HepG2 (cell line): ENCODE measurements at regions not wholly inside any gene's neighbourhood (a gene's known extent, or its start where the extent isn't known, plus 50 kb on each side); places are given as distances from the start of the nearest gene placed in this dataset.

ENCODE experiments used
- ATAC-seq: fragments of 200-7000 bp; cut with Tn5 transposase; 3 replicates; pipeline ENCODE4 v1.9.1; 2020; ENCODE audit warnings: mild to moderate bottlenecking, moderate library complexity
- BruUV-seq: library from RNA; stranded (reverse); fragments of 400-500 nt; replicated peaks from 2 replicates; lab custom pipeline; 2021; lab: Mats Ljungman, UMichigan
- CTCF ChIA-PET: fragments of 300-600 bp; formaldehyde crosslinking; extraction: SDS; loops from one replicate; lab custom pipeline; 2021; ENCODE audit warnings: low total read pairs, inconsistent platforms, low intra/inter-chr PET ratio; lab: Yijun Ruan, JAX
- POLR2A ChIA-PET: fragments of 350-600 bp; sonication (Branson Sonifier 250); formaldehyde crosslinking; loops from one replicate; lab custom pipeline; 2020; ENCODE audit warnings: antibody characterized with exemption, inconsistent platforms; lab: Yijun Ruan, JAX
- DNase-seq: peaks from one replicate; pipeline ENCODE4 v3.0.0-alpha.2; 2015; ENCODE audit warnings: low spot score
- FAIRE-seq: peaks from 3 replicates; lab custom pipeline; 2011; peaks lifted over from hg19 to GRCh38; lab: Jason Lieb, UNC
- H2AFZ ChIP-seq: one replicate; pipeline ENCODE4 v1.6.1; 2011; ENCODE audit warnings: low read length, inconsistent platforms
- H3K27ac ChIP-seq: fragments of 300-600 bp; 3 replicates; pipeline ENCODE4 v1.8.0; 2011; ENCODE audit warnings: mixed run types, mild to moderate bottlenecking, mixed read lengths, low read length, inconsistent platforms; ENCODE audit not compliant: insufficient read depth; ENCODE audit errors: extremely low read length
- H3K27me3 ChIP-seq, 2 experiments: fragments of 200-600 bp in 1 of 2; 2 replicates in 1 of 2; 3 replicates in 1 of 2; pipeline versions ENCODE4 v1.6.0 to v1.8.0; 2011; ENCODE audit warnings: low read length in 2 of 2, mild to moderate bottlenecking in 2 of 2, moderate library complexity in 2 of 2, inconsistent platforms in 1 of 2; ENCODE audit not compliant: insufficient read depth in 2 of 2, control insufficient read depth in 1 of 2
- H3K36me3 ChIP-seq, 2 experiments: fragments of 200-600 bp in 1 of 2; replicated peaks in 1 of 2; 2 replicates in 1 of 2; 3 replicates in 1 of 2; pipeline versions ENCODE4 v1.5.1 to v1.8.0; 2011; ENCODE audit warnings: low read length in 2 of 2, inconsistent platforms in 1 of 2; ENCODE audit not compliant: insufficient read depth in 2 of 2, control insufficient read depth in 1 of 2
- H3K4me1 ChIP-seq: 2 replicates; pipeline ENCODE4 v1.5.1; 2012; ENCODE audit warnings: low read length, inconsistent platforms; ENCODE audit not compliant: insufficient read depth
- H3K4me2 ChIP-seq: 2 replicates; pipeline ENCODE4 v1.6.0; 2011; ENCODE audit warnings: low read depth, low read length, inconsistent platforms
- H3K4me3 ChIP-seq, 3 experiments: fragments of 200-600 bp in 1 of 3; sonication (generic), shearing (Covaris generic) in 1 of 3; replicated peaks in 1 of 3; 2 replicates each; pipeline ENCODE4 v1.5.1; 2011 to 2016; ENCODE audit warnings: low read length in 3 of 3, inconsistent platforms in 2 of 3, low read depth in 2 of 3, mild to moderate bottlenecking in 2 of 3, control low read depth in 1 of 3, mixed read lengths in 1 of 3; ENCODE audit not compliant: insufficient read depth in 1 of 3
- H3K79me2 ChIP-seq: one replicate; pipeline ENCODE4 v1.6.1; 2011; ENCODE audit warnings: low read length, inconsistent platforms; ENCODE audit not compliant: insufficient read depth
- H3K9ac ChIP-seq: 2 replicates; pipeline ENCODE4 v1.6.0; 2011; ENCODE audit warnings: mild to moderate bottlenecking, low read depth, low read length, inconsistent platforms; ENCODE audit not compliant: insufficient read depth
- H3K9me3 ChIP-seq: 2 replicates; pipeline ENCODE4 v1.5.1; 2012; ENCODE audit warnings: mild to moderate bottlenecking, low read length
- H4K20me1 ChIP-seq: 2 replicates; pipeline ENCODE4 v1.6.0; 2011; ENCODE audit warnings: inconsistent platforms, mild to moderate bottlenecking, low read length, moderate library complexity; ENCODE audit not compliant: insufficient read depth
- DMTF1 ChIP-seq: sonication (generic); formaldehyde crosslinking; IDR thresholded peaks from 2 replicates; pipeline ENCODE4 v1.4.0; 2020; ENCODE audit warnings: mild to moderate bottlenecking, missing genetic modification reagents
- IKZF4 ChIP-seq: sonication (generic); formaldehyde crosslinking; IDR thresholded peaks from 2 replicates; pipeline ENCODE4 v1.5.1; 2020; ENCODE audit warnings: borderline replicate concordance, mild to moderate bottlenecking, low read depth, missing genetic modification reagents; ENCODE audit errors: not compliant biosample characterization
- KLF12 ChIP-seq: sonication (generic); formaldehyde crosslinking; IDR thresholded peaks from 2 replicates; pipeline ENCODE4 v1.4.0; 2020; ENCODE audit warnings: missing genetic modification reagents, borderline replicate concordance
- TIGD3 ChIP-seq: sonication (generic); formaldehyde crosslinking; IDR thresholded peaks from 2 replicates; pipeline ENCODE4 v1.5.1; 2020; ENCODE audit warnings: mild to moderate bottlenecking, missing genetic modification reagents, borderline replicate concordance
- ZNF136 ChIP-seq: sonication (generic); formaldehyde crosslinking; IDR thresholded peaks from 2 replicates; pipeline ENCODE4 v1.8.1; 2022; ENCODE audit warnings: low read depth, mild to moderate bottlenecking, moderate library complexity, missing genetic modification reagents
- ZNF143 ChIP-seq: sonication (generic); formaldehyde crosslinking; IDR thresholded peaks from 2 replicates; pipeline ENCODE4 v1.4.0; 2020; ENCODE audit warnings: missing genetic modification reagents
- ZNF564 ChIP-seq: sonication (generic); formaldehyde crosslinking; IDR thresholded peaks from 2 replicates; pipeline ENCODE4 v1.8.1; 2023; ENCODE audit warnings: mild to moderate bottlenecking, missing genetic modification reagents
- ZNF629 ChIP-seq: sonication (generic); formaldehyde crosslinking; conservative IDR thresholded peaks from 2 replicates; pipeline ENCODE4 v1.5.0; 2020; ENCODE audit warnings: missing genetic modification reagents
- WGBS: methylation state at CpG from one replicate; pipeline ENCODE4 v1.1.6; 2017; ENCODE audit warnings: low lambda C conversion rate; 5-methylcytosine and 5-hydroxymethylcytosine counted together
- in situ Hi-C: cut with HindIII; loops from 2 replicates; pipeline ENCODE4 v1.10.0; 2017; ENCODE audit warnings: low pct_unique_long_range_greater_than_20kb; ENCODE audit not compliant: extremely low pct_ligation_motif_present
- intact Hi-C: fragments of 100-400 bp; cut with micrococcal nuclease; formaldehyde crosslinking; loops from one replicate; pipeline ENCODE4 v1.10.0; 2022; ENCODE audit not compliant: unreplicated experiment

- H4K20me1 ChIP-seq: no peaks in the 10 kb centered on the region
- H3K27ac ChIP-seq: no peak overlapping the region
- in situ Hi-C loops: no loop called here
- ATAC-seq (no peak), DNase-seq (no peak), FAIRE-seq (no peak)
- H3K79me2 ChIP-seq: no peaks in the 10 kb centered on the region
- H3K9ac ChIP-seq: no peak overlapping the region
- TF ChIP-seq KLF12 (CRISPR knock-in tag): no peak
- no peak for TF ChIP-seq DMTF1 (CRISPR knock-in tag)
- TF ChIP-seq TIGD3 (CRISPR knock-in tag): no peak
- TF ChIP-seq ZNF143: no peak
- no peak for TF ChIP-seq IKZF4 (CRISPR knock-in tag)
- no peak for TF ChIP-seq ZNF136 (CRISPR knock-in tag)
- TF ChIP-seq ZNF564: no peak
- no peak for TF ChIP-seq ZNF629
- intact Hi-C loops: no loop called here
- no peak overlapping the region for H2AFZ ChIP-seq
- no peaks in the 10 kb centered on the region for H3K27me3 ChIP-seq
- H3K9me3 ChIP-seq: no peaks in the 10 kb centered on the region
- no peaks in the 10 kb centered on the region for H3K36me3 ChIP-seq
- no TSS peak for BruUV-seq
- ChIA-PET CTCF (no interaction called here), POLR2A (no interaction called here)
- 0% methylated on average over 2 of the region's 2 CpGs for WGBS
- H3K4me1 ChIP-seq: no peaks in the 10 kb centered on the region
- no peak overlapping the region for H3K4me3 ChIP-seq
- no peak overlapping the region for H3K4me2 ChIP-seq
Observed at GRCh38 chr1:188433425-188433824, 1604.7 kb downstream of the PLA2G4A start.
